ENCODE measurements at regions not wholly inside any gene's neighbourhood (a gene's known extent, or its start where the extent isn't known, plus 50 kb on each side); places are given as distances from the start of the nearest gene placed in this dataset.
"Not testable (repeated sequence)": the region's sequence is repeated elsewhere in the genome, so short reads cannot be mapped to it uniquely, and the experiment has no call there.

- no peaks in the 10 kb centered on the region for H3K4me1 ChIP-seq (ENCODE audit: insufficient read depth, low read length, poor library complexity, severe bottlenecking)
- H3K4me3 ChIP-seq (ENCODE audit: low read length, poor library complexity, severe bottlenecking), result no peak overlapping the region
- H3K36me3 ChIP-seq (ENCODE audit: insufficient read depth, low read length), result no peaks in the 10 kb centered on the region
- no peak overlapping the region for H3K4me2 ChIP-seq (ENCODE audit: low read depth, low read length, poor library complexity, severe bottlenecking)
- no peaks in the 10 kb centered on the region for H3K79me2 ChIP-seq (ENCODE audit: insufficient read depth, low read length)
- H3K9me2 ChIP-seq (replicated peaks; ENCODE audit: low read depth, low read length), result no peaks in the 10 kb centered on the region
- H3K9me3 ChIP-seq (ENCODE audit: insufficient read depth, low read depth, low read length), result no peaks in the 10 kb centered on the region; the same call in 1 of the 2 replicates
- no peaks in the 10 kb centered on the region for H3F3A ChIP-seq (ENCODE audit: low read depth)
- no peaks in the 10 kb centered on the region for H3K27me3 ChIP-seq (ENCODE audit: insufficient read depth, low read length, poor library complexity, severe bottlenecking)
- no peak overlapping the region for H3K9ac ChIP-seq (ENCODE audit: low read depth, low read length, poor library complexity, severe bottlenecking)
- TF ChIP-seq EZH2phosphoT487 (IDR thresholded peaks at IDR 0.05; ENCODE audit: borderline replicate concordance) (no peak), CTCF (conservative IDR thresholded peaks at IDR 0.05; ENCODE audit: low read length) (no peak)
- no peaks in the 10 kb centered on the region for H4K20me1 ChIP-seq (ENCODE audit: insufficient read depth, low read length, poor library complexity, severe bottlenecking)
- H2AFZ ChIP-seq (ENCODE audit: low read length), result no peak overlapping the region
These were observed 125.8 kb upstream of the SLC7A11 start for GRCh38 chr4:138367942-138368341.

GRCh38 chr4:138352446-138352845 is 110.3 kb upstream of the SLC7A11 start:
- not testable (repeated sequence) for H3F3A ChIP-seq (ENCODE audit: low read depth); H3K4me3 ChIP-seq (ENCODE audit: low read length, poor library complexity, severe bottlenecking); H2AFZ ChIP-seq (ENCODE audit: low read length); H4K20me1 ChIP-seq (ENCODE audit: insufficient read depth, low read length, poor library complexity, severe bottlenecking); H3K27me3 ChIP-seq (ENCODE audit: insufficient read depth, low read length, poor library complexity, severe bottlenecking); H3K9ac ChIP-seq (ENCODE audit: low read depth, low read length, poor library complexity, severe bottlenecking); H3K9me2 ChIP-seq (replicated peaks; ENCODE audit: low read depth, low read length); H3K9me3 ChIP-seq (ENCODE audit: insufficient read depth, low read depth, low read length); H3K36me3 ChIP-seq (ENCODE audit: insufficient read depth, low read length); H3K79me2 ChIP-seq (ENCODE audit: insufficient read depth, low read length); H3K4me2 ChIP-seq (ENCODE audit: low read depth, low read length, poor library complexity, severe bottlenecking)
- H3K4me1 ChIP-seq (ENCODE audit: insufficient read depth, low read length, poor library complexity, severe bottlenecking), result peaks cover 15% of the 10 kb centered on the region

- no peaks in the 10 kb centered on the region for H3K27me3 ChIP-seq (ENCODE audit: insufficient read depth, low read length, poor library complexity, severe bottlenecking)
- no peaks in the 10 kb centered on the region for H4K20me1 ChIP-seq (ENCODE audit: insufficient read depth, low read length, poor library complexity, severe bottlenecking)
- no peaks in the 10 kb centered on the region for H3K9me2 ChIP-seq (replicated peaks; ENCODE audit: low read depth, low read length)
- TF ChIP-seq CTCF (conservative IDR thresholded peaks at IDR 0.05; ENCODE audit: low read length) (no peak), EZH2phosphoT487 (IDR thresholded peaks at IDR 0.05; ENCODE audit: borderline replicate concordance) (no peak)
- no peak overlapping the region for H3K9ac ChIP-seq (ENCODE audit: low read depth, low read length, poor library complexity, severe bottlenecking)
- no peaks in the 10 kb centered on the region for H3K79me2 ChIP-seq (ENCODE audit: insufficient read depth, low read length)
- H3K9me3 ChIP-seq (ENCODE audit: insufficient read depth, low read depth, low read length), result no peaks in the 10 kb centered on the region
- no peak overlapping the region for H2AFZ ChIP-seq (ENCODE audit: low read length)
- H3F3A ChIP-seq (ENCODE audit: low read depth), result no peaks in the 10 kb centered on the region
- no peak overlapping the region for H3K4me3 ChIP-seq (ENCODE audit: low read length, poor library complexity, severe bottlenecking)
- H3K4me1 ChIP-seq (ENCODE audit: insufficient read depth, low read length, poor library complexity, severe bottlenecking), result peaks cover 46% of the 10 kb centered on the region
- H3K36me3 ChIP-seq (ENCODE audit: insufficient read depth, low read length), result no peaks in the 10 kb centered on the region
- H3K4me2 ChIP-seq (ENCODE audit: low read depth, low read length, poor library complexity, severe bottlenecking), result peak overlapping the region; percentile 6
These were observed 105.9 kb upstream of the SLC7A11 start for GRCh38 chr4:138348055-138348454.

GRCh38 chr4:138347561-138347960 is 105.4 kb upstream of the SLC7A11 start:
- no peak for TF ChIP-seq EZH2phosphoT487 (IDR thresholded peaks at IDR 0.05; ENCODE audit: borderline replicate concordance)
- H3K9ac ChIP-seq (ENCODE audit: low read depth, low read length, poor library complexity, severe bottlenecking), result no peak overlapping the region
- no peaks in the 10 kb centered on the region for H3K27me3 ChIP-seq (ENCODE audit: insufficient read depth, low read length, poor library complexity, severe bottlenecking)
- no peaks in the 10 kb centered on the region for H3K79me2 ChIP-seq (ENCODE audit: insufficient read depth, low read length)
- no peaks in the 10 kb centered on the region for H4K20me1 ChIP-seq (ENCODE audit: insufficient read depth, low read length, poor library complexity, severe bottlenecking)
- no peaks in the 10 kb centered on the region for H3F3A ChIP-seq (ENCODE audit: low read depth)
- peaks cover 51% of the 10 kb centered on the region for H3K4me1 ChIP-seq (ENCODE audit: insufficient read depth, low read length, poor library complexity, severe bottlenecking)
- no peaks in the 10 kb centered on the region for H3K36me3 ChIP-seq (ENCODE audit: insufficient read depth, low read length)
- no peaks in the 10 kb centered on the region for H3K9me3 ChIP-seq (ENCODE audit: insufficient read depth, low read depth, low read length)
- no peak overlapping the region for H3K4me3 ChIP-seq (ENCODE audit: low read length, poor library complexity, severe bottlenecking)
- no peaks in the 10 kb centered on the region for H3K9me2 ChIP-seq (replicated peaks; ENCODE audit: low read depth, low read length)
- no peak overlapping the region for H2AFZ ChIP-seq (ENCODE audit: low read length)
- peak overlapping the region; percentile 6 for H3K4me2 ChIP-seq (ENCODE audit: low read depth, low read length, poor library complexity, severe bottlenecking)
